Activated T-cell treated with anti-CD3 and anti-CD28 coated beads, Interleukin-2, amount 50 U/mL, for 24 hours (primary cell): ENCODE measurements at regions not wholly inside any gene's neighbourhood (a gene's known extent, or its start where the extent isn't known, plus 50 kb on each side); places are given as distances from the start of the nearest gene placed in this dataset.

Experiments
- DNase-seq: peaks from one replicate; pipeline ENCODE4 v3.0.0-alpha.2; 2020
- H3K27ac Mint-ChIP-seq: 2 replicates; pipeline ENCODE4 v1.8.0; 2020; ENCODE audit warnings: mild to moderate bottlenecking, mixed read lengths
- H3K27me3 Mint-ChIP-seq: 2 replicates; pipeline ENCODE4 v1.8.0; 2020; ENCODE audit warnings: mixed read lengths
- H3K36me3 Mint-ChIP-seq: 2 replicates; pipeline ENCODE4 v1.8.0; 2020; ENCODE audit warnings: low read depth, mixed read lengths
- H3K4me1 Mint-ChIP-seq: 2 replicates; pipeline ENCODE4 v1.8.0; 2020; ENCODE audit warnings: low read depth, mixed read lengths
- H3K4me3 Mint-ChIP-seq: 2 replicates; pipeline ENCODE4 v1.8.0; 2020; ENCODE audit warnings: mild to moderate bottlenecking, moderate library complexity, mixed read lengths
- H3K9me3 Mint-ChIP-seq: 2 replicates; pipeline ENCODE4 v1.8.0; 2020; ENCODE audit warnings: mixed read lengths

- H3K4me3 Mint-ChIP-seq: no peak overlapping the region
- no peaks in the 10 kb centered on the region for H3K36me3 Mint-ChIP-seq
- no peak overlapping the region for H3K27ac Mint-ChIP-seq
- no peaks in the 10 kb centered on the region for H3K9me3 Mint-ChIP-seq
- no peak for DNase-seq
- H3K27me3 Mint-ChIP-seq: peaks cover 39% of the 10 kb centered on the region
- peaks cover 10% of the 10 kb centered on the region for H3K4me1 Mint-ChIP-seq
Measured at GRCh38 chr5:74235552-74235951, 405.0 kb downstream of the ENC1 start.

GRCh38 chr5:74233571-74233970 lies 407.0 kb downstream of the ENC1 start:
- Mint-ChIP-seq H3K36me3 (no peaks in the 10 kb centered on the region), H3K4me3 (no peak overlapping the region), H3K9me3 (no peaks in the 10 kb centered on the region), H3K27me3 (peaks cover 35% of the 10 kb centered on the region), H3K27ac (no peak overlapping the region), H3K4me1 (peaks cover 10% of the 10 kb centered on the region)
- no peak for DNase-seq

- H3K4me3 Mint-ChIP-seq: no peak overlapping the region
- peaks cover 10% of the 10 kb centered on the region for H3K4me1 Mint-ChIP-seq
- H3K9me3 Mint-ChIP-seq: no peaks in the 10 kb centered on the region
- peaks cover 32% of the 10 kb centered on the region for H3K27me3 Mint-ChIP-seq
- no peak overlapping the region for H3K27ac Mint-ChIP-seq
- no peak for DNase-seq
- no peaks in the 10 kb centered on the region for H3K36me3 Mint-ChIP-seq
Measured at GRCh38 chr5:74233091-74233490, 407.4 kb downstream of the ENC1 start.

GRCh38 chr5:74232276-74232675 lies 408.3 kb downstream of the ENC1 start:
- H3K4me3 Mint-ChIP-seq: no peak overlapping the region
- no peak overlapping the region for H3K27ac Mint-ChIP-seq
- no peaks in the 10 kb centered on the region for H3K36me3 Mint-ChIP-seq
- DNase-seq: no peak
- no peaks in the 10 kb centered on the region for H3K9me3 Mint-ChIP-seq
- H3K4me1 Mint-ChIP-seq: peaks cover 10% of the 10 kb centered on the region
- H3K27me3 Mint-ChIP-seq: peaks cover 33% of the 10 kb centered on the region

- no peak for DNase-seq
- Mint-ChIP-seq H3K36me3 (no peaks in the 10 kb centered on the region), H3K4me1 (peaks cover 10% of the 10 kb centered on the region), H3K27me3 (peaks cover 33% of the 10 kb centered on the region), H3K4me3 (no peak overlapping the region), H3K9me3 (no peaks in the 10 kb centered on the region), H3K27ac (no peak overlapping the region)
Measured at GRCh38 chr5:74231697-74232096, 408.8 kb downstream of the ENC1 start.

GRCh38 chr5:74226716-74227485 lies 413.6 kb downstream of the ENC1 start:
- H3K27ac Mint-ChIP-seq: no peak overlapping the region
- H3K36me3 Mint-ChIP-seq: no peaks in the 10 kb centered on the region
- no peak for DNase-seq
- no peak overlapping the region for H3K4me3 Mint-ChIP-seq
- peaks cover 25% of the 10 kb centered on the region for H3K27me3 Mint-ChIP-seq
- no peaks in the 10 kb centered on the region for H3K9me3 Mint-ChIP-seq
- peaks cover 3% of the 10 kb centered on the region for H3K4me1 Mint-ChIP-seq

- H3K4me1 Mint-ChIP-seq: no peaks in the 10 kb centered on the region
- peaks cover 19% of the 10 kb centered on the region for H3K27me3 Mint-ChIP-seq
- H3K4me3 Mint-ChIP-seq: no peak overlapping the region
- H3K36me3 Mint-ChIP-seq: no peaks in the 10 kb centered on the region
- H3K9me3 Mint-ChIP-seq: no peaks in the 10 kb centered on the region
- no peak for DNase-seq
- H3K27ac Mint-ChIP-seq: no peak overlapping the region
Measured at GRCh38 chr5:74225587-74225986, 414.9 kb downstream of the ENC1 start.

- Mint-ChIP-seq H3K36me3 (no peaks in the 10 kb centered on the region), H3K27ac (no peak overlapping the region), H3K9me3 (no peaks in the 10 kb centered on the region), H3K4me3 (no peak overlapping the region), H3K4me1 (no peaks in the 10 kb centered on the region), H3K27me3 (peaks cover 19% of the 10 kb centered on the region)
- DNase-seq: no peak
Measured at GRCh38 chr5:74224331-74224730, 416.2 kb downstream of the ENC1 start.

- Mint-ChIP-seq H3K4me1 (no peaks in the 10 kb centered on the region), H3K27me3 (peaks cover 16% of the 10 kb centered on the region), H3K9me3 (no peaks in the 10 kb centered on the region), H3K36me3 (no peaks in the 10 kb centered on the region), H3K27ac (no peak overlapping the region), H3K4me3 (no peak overlapping the region)
- no peak for DNase-seq
Measured at GRCh38 chr5:74222806-74223205, 417.7 kb downstream of the ENC1 start.

GRCh38 chr5:74221413-74221812 lies 419.1 kb downstream of the ENC1 start:
- H3K9me3 Mint-ChIP-seq: no peaks in the 10 kb centered on the region
- no peaks in the 10 kb centered on the region for H3K36me3 Mint-ChIP-seq
- H3K27ac Mint-ChIP-seq: no peak overlapping the region

GRCh38 chr5:74216012-74216411 lies 424.5 kb downstream of the ENC1 start:
- Mint-ChIP-seq H3K27me3 (peaks cover 13% of the 10 kb centered on the region), H3K9me3 (no peaks in the 10 kb centered on the region)
- DNase-seq: no peak

More at GRCh38 chr5:74221413-74221812, 419.1 kb downstream of the ENC1 start:
- DNase-seq: no peak
- H3K4me3 Mint-ChIP-seq: no peak overlapping the region
- peaks cover 17% of the 10 kb centered on the region for H3K27me3 Mint-ChIP-seq
- H3K4me1 Mint-ChIP-seq: no peaks in the 10 kb centered on the region

GRCh38 chr5:74212336-74212735 lies 428.2 kb downstream of the ENC1 start:
- no peaks in the 10 kb centered on the region for H3K4me1 Mint-ChIP-seq
- H3K27ac Mint-ChIP-seq: no peak overlapping the region
- no peaks in the 10 kb centered on the region for H3K9me3 Mint-ChIP-seq

More at GRCh38 chr5:74216012-74216411, 424.5 kb downstream of the ENC1 start:
- Mint-ChIP-seq H3K4me1 (no peaks in the 10 kb centered on the region), H3K4me3 (no peak overlapping the region), H3K36me3 (no peaks in the 10 kb centered on the region), H3K27ac (no peak overlapping the region)

GRCh38 chr5:74209571-74209970 lies 431.0 kb downstream of the ENC1 start:
- no peak overlapping the region for H3K4me3 Mint-ChIP-seq
- DNase-seq: no peak
- no peaks in the 10 kb centered on the region for H3K36me3 Mint-ChIP-seq
- H3K4me1 Mint-ChIP-seq: no peaks in the 10 kb centered on the region
- no peaks in the 10 kb centered on the region for H3K9me3 Mint-ChIP-seq
- H3K27ac Mint-ChIP-seq: no peak overlapping the region
- peaks cover 10% of the 10 kb centered on the region for H3K27me3 Mint-ChIP-seq

More at GRCh38 chr5:74212336-74212735, 428.2 kb downstream of the ENC1 start:
- H3K27me3 Mint-ChIP-seq: peaks cover 14% of the 10 kb centered on the region
- DNase-seq: no peak
- no peak overlapping the region for H3K4me3 Mint-ChIP-seq
- H3K36me3 Mint-ChIP-seq: no peaks in the 10 kb centered on the region

GRCh38 chr5:74206579-74207550 lies 433.7 kb downstream of the ENC1 start:
- no peak overlapping the region for H3K27ac Mint-ChIP-seq
- no peaks in the 10 kb centered on the region for H3K9me3 Mint-ChIP-seq
- H3K4me1 Mint-ChIP-seq: peaks cover 2% of the 10 kb centered on the region
- H3K36me3 Mint-ChIP-seq: no peaks in the 10 kb centered on the region
- no peak overlapping the region for H3K4me3 Mint-ChIP-seq
- DNase-seq: no peak
- H3K27me3 Mint-ChIP-seq: peaks cover 13% of the 10 kb centered on the region
